ENCODE measurements at regions not wholly inside any gene's neighbourhood (a gene's known extent, or its start where the extent isn't known, plus 50 kb on each side); places are given as distances from the start of the nearest gene placed in this dataset.

GRCh38 chr1:201711811-201712210 is 117.1 kb upstream of the IPO9 start:
- DNase-seq, result no peak

DNA sequence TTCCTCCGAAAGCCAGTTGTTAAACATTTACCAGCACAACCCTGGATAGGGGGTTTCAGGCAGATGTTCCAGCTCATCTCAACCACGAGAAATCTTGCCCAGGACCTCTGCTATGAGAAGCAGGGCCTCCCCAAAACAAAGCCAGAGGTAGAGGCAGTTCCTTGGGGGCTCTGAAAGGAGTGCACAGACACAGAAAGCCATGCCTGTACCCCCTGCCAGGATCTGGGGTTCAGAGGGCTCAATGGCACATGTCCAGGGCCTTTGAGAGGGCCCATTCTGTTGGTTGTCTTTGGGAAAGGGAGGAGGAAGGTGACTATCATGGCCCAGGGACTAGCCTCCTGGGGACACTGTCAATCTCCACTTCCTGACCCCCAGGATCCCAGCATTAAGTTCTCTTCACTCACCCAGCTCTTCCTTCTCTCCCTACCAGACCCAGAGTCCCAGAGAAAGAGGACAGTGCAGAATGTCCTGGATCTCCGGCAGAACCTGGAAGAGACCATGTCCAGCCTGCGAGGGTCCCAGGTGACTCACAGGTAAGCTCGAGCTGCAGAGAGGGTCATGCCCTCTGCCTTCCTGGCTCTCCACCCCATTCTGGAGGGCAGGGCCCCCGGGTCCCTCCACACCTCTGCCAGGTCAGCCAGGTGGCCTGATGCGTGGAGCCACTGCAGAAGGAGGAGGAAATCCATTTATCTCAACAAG is 116.4 kb upstream of the IPO9 start:
- no peak for DNase-seq

GRCh38 chr1:201713086-201713810 is 115.7 kb upstream of the IPO9 start:
- no peak for DNase-seq

DNA sequence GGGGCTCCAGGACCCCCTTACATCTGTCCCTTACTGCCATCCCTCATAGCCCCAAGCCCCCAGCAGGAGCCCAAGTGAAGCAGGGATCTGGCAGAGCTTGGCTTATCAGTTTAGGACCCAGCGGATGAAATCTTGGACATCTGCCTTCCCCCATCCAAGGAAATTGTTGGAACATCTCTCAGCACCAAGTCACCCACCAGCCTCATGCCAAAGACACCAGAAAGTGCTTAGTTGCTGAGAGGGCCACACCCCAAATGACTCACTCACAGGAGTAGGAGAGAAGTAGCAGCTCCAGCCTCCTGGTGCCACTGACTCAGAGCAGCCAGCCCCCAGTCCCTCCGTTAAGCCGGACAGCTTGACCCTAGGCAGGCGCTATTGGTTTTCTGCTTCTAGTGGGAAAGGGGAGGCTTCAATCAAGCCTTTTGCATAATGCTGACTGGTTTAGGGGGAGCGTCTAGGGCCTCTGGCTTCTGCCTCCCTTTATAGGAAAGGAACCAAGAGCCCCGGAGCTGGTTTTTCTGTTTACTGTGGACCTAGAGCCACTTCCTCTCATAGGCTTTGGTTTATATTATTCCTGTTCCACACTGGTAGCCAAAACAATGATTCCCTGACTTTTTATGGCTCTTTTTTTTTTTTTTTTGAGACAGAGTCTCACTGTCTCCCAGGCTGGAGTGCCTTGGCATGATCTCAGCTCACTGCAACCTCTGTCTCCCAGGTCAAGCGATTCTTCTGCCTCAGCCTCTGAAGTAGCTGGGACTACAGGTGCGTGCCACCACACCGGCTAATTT is 114.2 kb upstream of the IPO9 start:
- DNase-seq, result no peak

- no peak for DNase-seq
Observed at GRCh38 chr1:201715351-201715750, 113.6 kb upstream of the IPO9 start.

DNA sequence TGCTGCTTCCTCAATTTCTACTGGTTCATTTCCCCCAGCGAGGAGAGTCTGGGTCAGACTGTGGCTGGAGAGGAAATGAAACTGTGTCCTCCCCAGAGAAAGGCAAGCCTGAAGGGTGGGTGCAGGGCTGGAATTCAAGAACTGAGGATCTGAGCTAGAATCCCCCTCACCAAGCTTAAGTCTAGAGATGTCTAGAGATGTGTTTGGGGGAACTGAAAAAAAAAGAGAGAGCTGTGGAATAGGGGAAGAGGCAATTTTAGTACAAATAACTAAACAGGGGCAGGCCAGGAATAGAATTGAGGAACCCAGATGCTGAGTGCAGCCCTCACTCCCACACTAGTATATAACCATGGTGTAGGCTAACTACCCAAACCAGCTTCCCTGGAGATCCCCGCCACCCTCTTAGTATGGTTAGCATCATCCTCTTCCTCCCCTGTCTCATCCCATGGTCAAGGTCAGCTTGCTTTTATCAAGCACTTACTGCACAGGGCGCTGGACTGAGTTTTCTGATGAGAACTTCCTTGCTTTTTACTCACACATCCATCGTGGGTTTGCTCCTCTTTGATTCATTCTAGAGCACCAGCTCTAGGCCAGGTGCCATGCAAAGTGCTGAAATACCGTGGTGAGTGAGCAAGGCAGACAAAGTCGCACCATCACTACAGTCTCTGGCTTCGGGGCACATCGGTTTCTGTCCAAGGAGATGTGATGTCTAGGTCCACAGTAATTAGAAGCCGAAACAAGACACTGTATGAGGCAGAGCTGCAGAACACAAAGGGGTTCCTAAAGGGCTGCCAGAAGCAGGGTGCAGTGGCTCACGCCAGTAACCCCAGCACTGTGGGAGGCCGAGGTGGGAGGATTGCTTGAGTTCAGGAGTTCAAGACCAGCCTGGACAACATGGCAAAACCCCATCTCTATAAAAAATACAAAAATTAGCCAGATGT is 112.9 kb upstream of the IPO9 start:
- DNase-seq, result no peak

GRCh38 chr1:201716742-201717135 is 112.2 kb upstream of the IPO9 start:
- DNase-seq, result no peak

DNA sequence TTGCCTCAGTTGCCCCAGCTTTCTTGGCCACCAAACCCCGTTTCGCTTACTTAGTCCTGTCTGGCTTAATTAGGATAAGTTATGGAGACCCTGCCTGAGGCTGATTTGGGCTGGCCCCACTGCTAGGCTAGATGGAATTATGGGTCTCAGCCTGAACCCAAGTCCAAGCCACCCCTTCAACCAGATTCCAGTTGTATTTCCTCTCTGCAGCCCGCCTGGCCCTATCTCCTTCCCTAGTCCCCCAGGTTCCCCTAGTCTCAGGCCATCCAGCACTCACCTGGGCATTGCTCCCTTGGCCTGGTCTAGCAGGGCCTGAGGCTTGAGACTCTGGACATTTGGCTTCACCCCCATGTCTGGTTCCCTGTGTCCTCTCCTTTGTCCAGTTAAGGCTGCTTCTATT is 111.7 kb upstream of the IPO9 start:
- DNase-seq, result no peak

- no peak for DNase-seq
Observed at GRCh38 chr1:201718346-201719202, 110.4 kb upstream of the IPO9 start.

GRCh38 chr1:201719812-201720521 is 109.0 kb upstream of the IPO9 start:
- no peak for DNase-seq

DNA sequence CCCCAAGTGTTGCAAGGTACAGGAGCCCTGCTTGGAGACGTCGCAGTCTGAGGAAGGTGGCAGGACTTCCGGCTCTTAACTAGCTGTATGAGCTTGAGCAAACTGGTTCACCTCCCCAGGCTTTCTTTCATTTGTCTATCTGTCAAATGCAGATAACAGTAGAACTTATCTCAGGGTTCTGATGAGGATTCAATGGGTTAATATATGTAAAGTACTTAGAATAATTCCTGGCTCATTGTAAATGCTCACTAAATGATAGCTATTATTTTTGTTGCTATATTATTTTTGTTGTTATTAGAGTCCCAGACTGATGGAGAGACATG is 108.5 kb upstream of the IPO9 start:
- DNase-seq, result no peak

DNA sequence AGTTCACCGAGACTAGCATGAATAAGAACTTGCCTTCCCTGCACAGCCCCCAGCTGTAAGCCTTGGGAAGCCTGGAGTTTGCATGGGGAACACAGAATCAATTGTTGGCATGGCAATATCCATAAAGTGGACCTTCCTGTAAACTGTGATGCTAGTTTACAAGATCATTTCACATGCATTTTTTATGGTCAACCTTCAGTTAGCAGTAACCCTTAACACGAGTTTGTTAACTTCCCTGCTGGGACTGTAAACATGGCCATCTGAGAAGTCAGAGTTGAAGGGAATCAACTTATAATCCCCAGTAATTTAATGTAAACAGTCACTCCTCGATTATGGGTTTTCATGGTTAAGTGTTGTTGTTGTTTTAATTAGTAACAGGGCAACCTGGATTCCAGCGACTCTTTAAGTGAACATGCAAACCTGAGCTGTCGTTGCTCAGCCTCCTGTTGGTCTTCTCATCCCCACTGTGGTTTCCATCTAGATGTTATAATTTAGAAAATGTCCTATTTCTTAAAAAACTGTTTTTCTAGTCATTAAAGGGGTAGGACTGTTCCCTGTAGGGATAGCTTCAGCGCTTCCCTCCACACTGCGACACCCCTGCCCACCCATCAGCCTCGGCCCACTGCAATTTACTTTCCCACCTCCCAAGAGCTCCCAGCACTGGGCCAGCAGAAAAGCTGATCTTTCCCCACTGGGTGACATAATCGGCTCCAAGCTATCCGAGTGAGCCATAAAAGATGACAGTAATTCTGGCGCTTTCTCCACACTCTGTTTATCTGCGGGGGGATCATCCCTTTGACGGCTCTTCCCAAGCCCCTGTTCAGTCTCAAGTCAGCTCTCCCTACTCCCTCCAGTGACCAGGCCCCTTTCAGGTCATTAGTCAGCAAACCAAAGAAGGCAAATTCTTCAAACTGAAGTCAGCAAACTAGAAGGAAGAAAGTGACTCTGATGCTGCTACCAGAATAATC is 107.6 kb upstream of the IPO9 start:
- no peak for DNase-seq

GRCh38 chr1:201724039-201724765 is 104.8 kb upstream of the IPO9 start:
- DNase-seq, result no peak

DNA sequence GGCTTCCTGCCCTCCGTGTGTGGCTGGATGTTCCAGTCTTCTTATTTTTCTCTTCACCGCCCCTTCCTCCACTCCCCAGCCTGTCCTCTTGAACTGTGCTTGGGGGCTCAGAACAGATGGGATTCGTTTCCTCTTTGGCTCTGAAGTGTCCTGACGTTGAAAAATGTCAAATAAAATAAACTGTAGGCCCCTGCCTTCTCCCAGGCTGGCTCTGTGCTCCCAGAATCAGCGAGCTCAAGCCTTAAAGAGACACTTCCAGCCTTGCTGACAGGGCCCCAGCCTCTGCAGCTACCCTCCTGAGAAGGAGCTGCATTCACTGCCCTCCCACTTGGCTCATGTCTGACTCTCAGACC is 104.2 kb upstream of the IPO9 start:
- DNase-seq, result no peak

DNA sequence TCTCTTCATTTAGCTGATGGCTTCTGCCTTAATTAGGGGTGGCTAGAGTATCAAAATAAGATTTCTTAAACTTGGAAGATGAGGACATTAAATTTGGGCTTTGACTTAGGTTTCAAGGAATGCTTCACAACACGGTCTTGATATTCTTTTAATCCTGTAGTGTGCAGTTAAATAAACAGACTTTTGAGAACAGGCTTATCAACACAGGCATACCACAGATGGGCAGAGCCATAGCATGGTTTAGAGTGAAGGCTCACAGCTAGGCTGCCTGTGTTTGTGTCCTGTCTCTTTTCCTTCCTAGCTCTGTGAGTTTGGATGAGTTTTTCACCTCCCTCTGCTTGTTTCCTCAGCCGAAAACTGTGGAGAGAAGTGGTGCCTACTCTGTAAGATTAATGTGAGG is 102.3 kb upstream of the IPO9 start:
- no peak for DNase-seq

DNA sequence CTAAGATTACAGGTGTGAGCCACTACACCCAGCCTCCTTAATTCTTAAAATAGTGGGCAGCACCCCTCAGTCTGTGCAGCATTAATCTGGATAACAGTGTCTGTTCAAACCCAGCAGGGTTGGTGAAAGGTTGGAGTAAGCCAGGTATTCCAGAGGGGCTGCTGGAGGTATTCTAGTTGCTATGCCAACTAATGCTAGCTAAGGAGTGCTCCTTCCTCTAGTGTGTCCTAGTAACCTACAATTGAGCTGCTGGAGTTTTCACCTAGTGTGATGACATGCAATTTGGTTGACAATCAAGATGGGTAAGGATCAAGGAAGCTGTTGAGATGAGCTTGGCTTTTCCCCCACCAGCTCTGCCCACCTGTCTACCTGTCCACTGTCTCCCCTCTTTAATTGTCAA is 100.2 kb upstream of the IPO9 start:
- no peak for DNase-seq

DNA sequence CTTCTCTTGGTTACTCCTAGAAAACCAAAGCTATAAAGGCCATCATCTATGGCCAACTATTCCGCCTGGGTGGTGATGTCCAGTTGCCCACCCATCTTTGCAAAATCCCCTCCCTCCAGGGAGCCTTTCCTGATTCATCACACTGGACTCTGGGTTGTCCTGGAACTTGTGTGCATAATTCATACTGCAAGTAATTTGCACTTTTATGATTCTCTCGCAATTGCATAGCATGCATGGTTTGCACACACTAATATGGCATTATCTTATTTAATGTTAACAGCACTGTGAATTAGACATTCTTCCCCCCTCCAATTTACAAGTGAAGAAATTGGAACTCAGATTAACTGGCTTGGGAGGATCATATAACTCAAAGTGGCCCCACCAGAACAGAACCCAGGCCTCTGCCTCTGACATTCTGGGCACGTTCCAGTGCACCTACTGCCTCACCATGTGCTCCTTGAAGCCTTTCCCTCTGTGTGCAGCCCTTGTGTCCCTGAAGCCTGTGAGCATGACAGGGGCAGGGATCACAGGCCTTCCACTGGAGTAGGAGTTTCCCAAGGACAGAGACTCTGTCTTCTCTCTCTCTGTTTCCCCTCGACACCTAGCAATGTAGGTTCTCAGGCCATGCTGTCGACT is 98.9 kb upstream of the IPO9 start:
- no peak for DNase-seq

GRCh38 chr1:201730611-201731010 is 98.3 kb upstream of the IPO9 start:
- DNase-seq, result no peak

- no peak for DNase-seq
Observed at GRCh38 chr1:201731142-201731541, 97.8 kb upstream of the IPO9 start.

All from NCI-H1436 (cell line).